NCI-H2081 treated with DMSO at 0.1 percent for 48 hours (cell line): ENCODE measurements at regions not wholly inside any gene's neighbourhood (a gene's known extent, or its start where the extent isn't known, plus 50 kb on each side); places are given as distances from the start of the nearest gene placed in this dataset.
"Not testable (repeated sequence)": the region's sequence is repeated elsewhere in the genome, so short reads cannot be mapped to it uniquely, and the experiment has no call there.

Experiments
- DNase-seq: peaks from one replicate; lab custom pipeline; 2025; lab: John Stamatoyannopoulos, UW

- no peak for DNase-seq
Measured at GRCh38 chr3:522888-523287, 326.3 kb downstream of the CHL1 start.

DNA sequence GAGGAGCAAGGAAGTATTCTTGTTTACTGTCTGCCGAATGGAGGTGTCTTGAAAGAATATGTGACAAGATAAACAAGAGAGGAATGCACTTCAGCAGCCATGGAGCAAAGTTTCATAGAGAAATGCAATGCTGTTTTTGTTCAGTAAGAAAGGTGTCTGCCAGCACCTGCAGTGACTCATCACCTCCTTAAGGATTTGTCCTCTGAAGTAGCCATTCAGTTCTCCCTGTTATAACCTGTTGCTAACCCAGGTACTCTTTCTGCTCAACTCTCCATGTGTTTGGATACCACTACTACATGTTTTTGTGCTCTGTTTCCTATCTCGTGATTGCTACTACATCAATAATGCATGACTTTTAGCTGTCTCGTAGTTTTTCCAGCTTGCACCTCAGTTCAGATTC, 328.9 kb downstream of the CHL1 start:
- DNase-seq, result no peak

GRCh38 chr3:535566-536416, 339.2 kb downstream of the CHL1 start:
- DNase-seq, result no peak

GRCh38 chr3:536417-536813, 339.9 kb downstream of the CHL1 start:
- DNase-seq, result no peak

DNA sequence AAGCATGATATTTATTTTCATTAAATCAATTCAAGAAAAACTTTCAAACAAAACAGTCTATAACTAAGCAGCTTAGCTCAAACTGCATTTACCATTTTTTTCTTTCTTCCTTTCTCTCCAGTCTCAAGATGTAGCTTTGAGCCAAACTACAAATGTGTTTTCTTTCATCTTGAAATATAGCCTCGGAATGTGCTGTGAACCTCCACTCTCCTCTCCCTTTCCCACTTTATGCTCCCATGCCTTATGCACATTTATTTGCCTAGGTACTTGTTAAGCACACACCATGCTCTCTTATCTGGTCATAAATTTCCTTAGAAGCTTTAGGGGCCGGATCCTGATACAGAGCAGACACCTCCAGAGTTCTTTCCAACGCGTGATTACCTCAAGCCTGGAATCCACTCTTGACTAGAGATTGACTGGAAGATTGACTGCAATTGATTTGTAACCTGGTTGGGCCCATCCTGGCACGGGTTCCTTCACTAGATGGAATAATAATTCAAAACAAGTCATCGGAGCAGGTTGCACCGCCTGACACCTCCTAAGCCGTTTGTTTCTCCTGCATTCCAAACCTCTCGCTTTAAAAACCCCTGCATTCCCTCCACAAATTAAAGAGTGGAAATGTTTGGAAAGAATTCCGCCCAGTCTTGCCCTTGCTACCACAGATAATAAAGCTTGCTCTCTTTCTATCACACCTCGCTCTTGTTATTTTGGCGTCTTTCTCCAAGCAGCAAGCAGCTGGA, 344.7 kb downstream of the CHL1 start:
- no peak for DNase-seq

- no peak for DNase-seq
Measured at GRCh38 chr3:542021-542420, 345.5 kb downstream of the CHL1 start.

DNA sequence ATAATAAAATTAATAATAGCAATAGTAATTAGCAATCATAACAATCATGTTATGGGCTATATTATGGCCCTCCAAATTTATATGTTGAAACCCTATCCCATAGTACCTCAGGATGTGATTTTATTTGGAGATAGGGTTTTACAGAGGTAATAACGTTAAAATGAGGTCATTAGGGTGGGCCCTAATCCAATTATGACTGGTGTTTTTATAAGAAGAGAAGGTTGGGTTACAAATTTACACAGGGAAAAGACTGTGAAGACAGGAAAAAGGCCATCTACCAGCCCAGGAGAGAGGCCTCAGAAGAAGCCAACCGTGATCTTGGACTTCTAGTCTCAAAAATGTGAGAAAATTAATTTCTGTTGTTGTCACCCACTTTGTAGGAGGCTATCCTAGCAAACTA, 353.1 kb downstream of the CHL1 start:
- no peak for DNase-seq

DNA sequence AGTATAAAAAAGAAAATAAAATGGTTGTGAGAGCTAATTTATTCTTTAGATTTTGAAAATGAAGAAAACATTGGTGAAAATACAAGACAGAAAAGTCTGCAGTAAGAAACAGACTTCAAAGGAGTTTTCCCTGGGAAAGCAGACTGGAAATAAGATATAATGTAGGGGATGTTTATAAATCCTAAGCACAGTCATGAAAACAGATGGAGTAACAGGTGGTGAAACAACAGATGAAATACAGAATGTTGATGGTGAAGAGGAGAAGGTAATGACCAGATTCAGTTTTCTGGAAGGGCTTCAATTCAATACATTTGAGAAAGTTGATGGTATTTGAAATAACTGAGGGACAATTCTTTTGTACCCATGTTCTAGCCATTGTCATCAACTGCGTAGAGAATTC, 353.9 kb downstream of the CHL1 start:
- DNase-seq, result no peak

DNA sequence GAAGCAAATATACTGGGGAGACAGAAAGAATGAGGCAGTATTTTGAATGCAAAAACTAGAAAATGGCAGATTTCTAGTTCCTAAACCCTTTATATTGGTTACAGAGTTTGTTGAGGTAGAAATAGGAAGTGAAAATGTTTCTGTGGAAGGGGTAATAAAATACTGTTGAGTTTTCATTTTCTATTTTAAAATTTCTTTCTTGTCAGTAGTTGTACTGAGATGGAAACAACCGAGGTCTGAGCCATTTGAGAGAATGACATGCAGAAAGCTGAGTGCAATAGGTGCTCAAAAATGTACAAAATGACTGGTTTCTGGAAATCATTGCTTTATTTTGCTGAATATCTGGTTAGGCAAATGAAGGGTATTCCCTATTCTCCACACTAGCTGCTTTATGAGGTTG, 361.4 kb downstream of the CHL1 start:
- DNase-seq, result no peak

DNA sequence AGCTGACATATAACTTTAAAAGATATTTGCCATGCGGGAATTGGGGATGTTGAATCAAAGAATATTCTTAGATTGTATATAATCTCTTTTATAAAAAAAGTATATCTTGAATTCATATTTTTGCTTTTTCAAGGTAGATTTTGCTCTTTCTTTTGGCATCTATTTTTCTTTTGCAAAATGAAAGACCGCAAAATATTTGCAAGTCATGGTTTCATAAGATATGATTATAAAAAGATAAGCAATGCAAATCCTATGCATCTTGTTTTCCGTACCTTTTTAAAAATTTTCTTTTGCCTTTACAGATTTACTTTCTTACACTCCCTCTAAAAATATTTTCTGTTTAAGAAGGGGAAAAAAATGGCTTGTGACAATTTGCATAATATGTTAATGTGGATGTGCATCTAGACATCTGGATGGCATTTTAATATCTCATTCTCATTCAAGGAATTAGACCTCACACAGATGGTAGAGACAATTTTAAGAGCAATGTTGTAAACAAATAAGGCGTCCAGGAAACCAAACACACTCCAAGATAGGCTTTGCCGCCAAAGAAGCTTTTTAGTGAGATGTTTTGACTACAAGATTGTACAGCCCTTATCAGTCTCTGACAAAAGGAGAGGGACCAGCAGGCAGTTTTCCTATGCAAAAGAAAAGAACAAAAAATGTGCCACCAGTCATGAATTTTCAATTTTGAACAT, 371.1 kb downstream of the CHL1 start:
- no peak for DNase-seq

- DNase-seq, result not testable (repeated sequence)
Measured at GRCh38 chr3:579529-579928, 383.0 kb downstream of the CHL1 start.

DNA sequence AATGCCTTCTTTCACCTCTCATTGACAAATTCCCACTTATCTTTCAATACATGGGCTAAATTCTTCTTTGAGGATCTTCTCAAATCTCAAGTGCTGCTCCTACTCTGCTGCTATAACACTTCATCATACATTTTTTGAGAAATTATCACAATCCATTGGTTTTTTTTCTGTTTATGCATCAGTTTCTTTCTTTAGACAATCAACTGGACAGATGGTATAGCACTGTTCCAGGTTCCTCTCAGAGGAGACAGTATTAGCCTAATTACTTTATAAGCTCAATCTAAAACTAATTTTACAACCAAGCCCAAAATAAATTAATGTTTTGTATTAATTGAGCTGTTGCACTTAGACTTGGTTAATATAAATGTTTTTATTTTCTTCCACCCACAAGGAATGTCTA, 392.5 kb downstream of the CHL1 start:
- not testable (repeated sequence) for DNase-seq

GRCh38 chr3:597304-597703, 400.7 kb downstream of the CHL1 start:
- DNase-seq, result not testable (repeated sequence)

- not testable (repeated sequence) for DNase-seq
Measured at GRCh38 chr3:597746-598145, 401.2 kb downstream of the CHL1 start.

DNA sequence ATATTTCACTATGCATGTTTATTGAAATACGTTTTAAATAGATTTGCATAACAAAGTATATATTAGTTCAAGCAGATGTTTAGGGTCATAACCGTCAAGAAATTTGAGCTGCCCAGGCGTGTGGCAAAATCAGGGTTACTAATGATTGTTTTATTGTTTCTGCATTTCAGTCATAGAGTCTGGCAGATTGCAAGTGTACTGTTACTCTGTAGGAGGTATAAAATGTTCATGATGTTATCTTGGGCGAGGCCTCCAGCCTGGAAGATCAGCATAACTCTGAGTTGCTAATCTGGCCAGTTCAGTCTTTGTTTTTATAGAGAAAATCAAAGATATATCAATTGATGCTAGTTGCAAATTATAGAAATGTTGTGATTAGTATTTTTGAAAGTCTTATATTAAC, 410.9 kb downstream of the CHL1 start:
- DNase-seq, result not testable (repeated sequence)

GRCh38 chr3:621714-622113, 425.2 kb downstream of the CHL1 start:
- DNase-seq, result no peak

- DNase-seq, result no peak
Measured at GRCh38 chr3:622314-622713, 425.8 kb downstream of the CHL1 start.

DNA sequence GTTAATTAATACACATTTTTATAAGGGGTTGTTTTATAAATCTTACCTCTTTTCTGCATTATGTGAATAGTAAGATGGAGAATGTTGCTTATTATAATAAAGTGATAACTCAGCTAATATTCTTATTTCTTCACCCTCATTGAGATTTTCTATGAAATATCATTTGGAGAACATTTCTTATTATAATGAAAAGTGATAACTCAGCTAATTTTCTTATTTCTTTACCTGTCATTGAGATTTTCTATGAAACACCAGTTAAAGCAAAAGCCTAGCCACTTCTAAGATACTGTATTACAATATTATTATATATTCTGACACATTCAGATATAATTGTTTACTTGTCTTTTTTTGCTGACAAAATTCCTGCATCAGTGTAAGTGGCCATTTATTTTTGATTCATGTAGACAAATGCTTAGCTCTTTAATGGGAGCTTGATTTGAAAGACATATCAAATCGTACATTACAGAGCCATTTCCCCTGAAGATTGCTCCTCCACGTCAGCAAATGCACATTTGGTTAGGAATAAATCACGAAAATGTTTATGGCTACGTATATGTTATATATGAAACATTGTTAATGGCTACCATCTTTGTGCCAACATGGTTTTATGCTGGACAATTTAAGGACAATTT, 427.5 kb downstream of the CHL1 start:
- DNase-seq, result no peak

GRCh38 chr3:632571-633170, 436.1 kb downstream of the CHL1 start:
- DNase-seq, result peak; percentile 40

GRCh38 chr3:634511-634910, 437.9 kb downstream of the CHL1 start:
- no peak for DNase-seq

- DNase-seq, result no peak
Measured at GRCh38 chr3:635393-635792, 438.8 kb downstream of the CHL1 start.

DNA sequence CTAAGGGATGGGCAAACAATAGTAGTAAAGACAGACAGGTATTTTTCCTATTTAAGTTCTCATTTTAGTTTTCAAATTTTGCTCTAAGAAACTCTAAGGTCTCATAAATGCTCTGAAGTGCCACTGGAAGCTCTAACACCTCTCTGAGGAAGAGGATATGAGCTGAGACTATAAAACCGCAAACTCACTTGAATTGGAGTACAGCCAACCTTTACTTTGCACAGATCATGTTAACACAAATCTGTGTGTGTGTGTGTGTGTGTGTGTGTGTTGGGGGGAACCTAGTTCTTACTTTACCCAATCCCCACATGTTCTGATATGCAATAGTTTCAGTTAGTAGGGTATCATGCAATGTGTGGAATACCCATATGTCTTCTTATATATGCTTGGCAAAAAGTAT, 446.8 kb downstream of the CHL1 start:
- DNase-seq, result no peak
